ENCODE measurements at regions not wholly inside any gene's neighbourhood (a gene's known extent, or its start where the extent isn't known, plus 50 kb on each side); places are given as distances from the start of the nearest gene placed in this dataset.

DNA sequence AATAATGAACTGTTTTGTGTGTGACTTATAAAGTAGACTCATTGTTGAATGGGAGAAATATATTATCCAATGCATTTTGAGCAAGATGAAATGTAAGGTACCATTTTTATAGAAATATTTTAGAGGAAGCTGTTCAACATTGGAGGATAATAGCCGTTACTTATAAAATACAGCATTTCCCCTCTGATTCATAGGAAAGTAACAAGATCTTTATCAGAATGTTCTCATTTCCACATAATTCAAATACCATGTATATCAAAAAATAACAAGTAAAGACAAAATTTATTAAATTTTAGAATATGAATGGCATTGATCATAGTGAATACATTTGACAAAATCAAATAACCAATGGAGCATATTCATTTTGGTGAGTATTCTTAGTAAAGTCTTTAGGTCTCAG is 346.7 kb upstream of the PTGER4 start:
- H3K36me3 Mint-ChIP-seq (ENCODE audit: insufficient read depth): no peaks in the 10 kb centered on the region
- H3K9me3 Mint-ChIP-seq: peaks cover 6% of the 10 kb centered on the region
- H3K4me1 Mint-ChIP-seq (ENCODE audit: low read depth): peaks cover 30% of the 10 kb centered on the region
- ATAC-seq: no peak
- H3K4me3 Mint-ChIP-seq: no peak overlapping the region
- DNase-seq: no peak
- no peaks in the 10 kb centered on the region for H3K27me3 Mint-ChIP-seq (ENCODE audit: low read depth)

DNA sequence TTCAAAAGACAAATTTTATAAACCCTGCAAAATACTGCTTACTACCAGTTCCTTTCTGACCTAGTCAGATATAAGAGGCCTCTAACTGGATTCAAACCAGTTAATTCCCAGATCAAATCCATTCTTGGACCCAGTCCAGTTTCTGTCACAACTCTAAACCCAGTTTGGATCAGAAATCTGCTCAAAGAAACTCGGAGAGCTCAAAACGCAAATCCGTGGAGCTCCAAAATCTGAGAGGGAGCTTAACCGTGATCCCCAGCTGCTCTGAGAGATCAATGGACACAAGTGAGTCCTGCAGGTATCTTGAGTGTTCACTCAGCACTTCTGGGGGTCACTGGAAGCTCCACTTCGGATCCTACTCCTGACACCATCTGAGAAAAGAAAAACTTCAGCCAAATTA is 348.1 kb upstream of the PTGER4 start:
- ATAC-seq: no peak
- no peaks in the 10 kb centered on the region for H3K36me3 Mint-ChIP-seq (ENCODE audit: insufficient read depth)

DNA sequence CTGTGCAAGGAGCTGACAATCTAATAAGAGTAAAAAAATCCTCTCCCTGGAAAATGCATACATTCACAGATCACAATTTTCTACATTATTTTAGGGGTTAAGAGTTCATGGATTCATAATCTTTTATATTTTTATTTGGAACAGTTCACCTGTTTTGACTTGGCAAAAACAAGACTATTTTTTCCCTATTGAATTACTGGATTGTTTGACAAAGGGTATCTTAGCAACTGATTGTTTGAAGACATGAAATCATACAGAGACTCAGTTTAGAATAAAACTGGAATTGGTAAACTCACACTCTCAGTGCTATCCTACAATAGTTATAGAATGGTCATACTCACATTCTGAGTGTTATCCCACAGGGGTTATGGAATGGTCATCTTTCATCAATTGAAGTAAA is 358.2 kb upstream of the PTGER4 start:
- DNase-seq (no peak), ATAC-seq (no peak)
- no peaks in the 10 kb centered on the region for H3K9me3 Mint-ChIP-seq
- peaks cover 5% of the 10 kb centered on the region for H3K4me1 Mint-ChIP-seq (ENCODE audit: low read depth)
- H3K36me3 Mint-ChIP-seq (ENCODE audit: insufficient read depth): no peaks in the 10 kb centered on the region
- H3K27me3 Mint-ChIP-seq (ENCODE audit: low read depth): no peaks in the 10 kb centered on the region
- H3K4me3 Mint-ChIP-seq: no peak overlapping the region

More for the DNA sequence above, 348.1 kb upstream of the PTGER4 start:
- Mint-ChIP-seq H3K4me1 (ENCODE audit: low read depth) (peaks cover 19% of the 10 kb centered on the region), H3K4me3 (no peak overlapping the region), H3K9me3 (no peaks in the 10 kb centered on the region), H3K27me3 (ENCODE audit: low read depth) (no peaks in the 10 kb centered on the region)
- no peak for DNase-seq

DNA sequence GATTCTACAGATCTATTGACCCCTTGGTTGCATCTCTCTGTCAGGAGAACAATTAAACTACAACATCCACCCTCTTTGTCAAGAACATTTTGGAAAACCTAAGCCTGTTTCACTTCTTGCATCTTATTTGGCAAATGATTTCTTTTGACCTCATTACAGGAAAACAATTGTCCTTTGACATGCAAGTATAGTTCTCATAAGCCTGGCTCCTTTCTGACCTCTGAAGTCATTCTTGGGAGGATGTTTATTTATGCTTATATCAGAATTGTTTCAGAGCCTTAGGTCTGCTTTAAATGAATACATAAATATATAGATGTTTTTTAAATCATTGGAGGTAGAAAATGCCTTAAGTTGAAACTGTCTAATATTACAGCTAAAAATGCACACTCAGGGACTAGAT is 361.3 kb upstream of the PTGER4 start:
- no peaks in the 10 kb centered on the region for H3K4me1 Mint-ChIP-seq (ENCODE audit: low read depth)
- no peak for ATAC-seq
- H3K36me3 Mint-ChIP-seq (ENCODE audit: insufficient read depth): no peaks in the 10 kb centered on the region
- no peaks in the 10 kb centered on the region for H3K27me3 Mint-ChIP-seq (ENCODE audit: low read depth)
- H3K4me3 Mint-ChIP-seq: no peak overlapping the region
- DNase-seq: no peak
- H3K9me3 Mint-ChIP-seq: no peaks in the 10 kb centered on the region

DNA sequence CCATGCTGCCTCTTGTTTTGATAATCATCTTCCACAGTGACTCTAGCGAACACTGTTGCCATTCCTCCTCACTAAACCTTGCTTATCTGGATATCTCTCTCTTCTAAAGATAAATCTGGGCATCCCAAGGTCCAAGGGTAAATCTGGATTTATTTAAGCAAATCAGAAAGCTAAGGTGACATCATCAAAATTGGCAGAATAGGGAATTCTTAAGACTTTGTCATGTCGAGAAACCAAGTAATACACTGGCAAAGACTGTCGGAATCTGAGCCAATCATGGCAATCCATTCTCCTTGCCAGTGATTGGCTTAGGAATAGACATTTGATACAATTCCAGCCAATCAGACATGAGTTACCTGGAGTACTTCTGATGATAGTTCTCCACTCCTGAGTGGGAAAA is 362.7 kb upstream of the PTGER4 start:
- no peaks in the 10 kb centered on the region for H3K36me3 Mint-ChIP-seq (ENCODE audit: insufficient read depth)
- H3K4me1 Mint-ChIP-seq (ENCODE audit: low read depth): no peaks in the 10 kb centered on the region
- H3K27me3 Mint-ChIP-seq (ENCODE audit: low read depth): no peaks in the 10 kb centered on the region
- ATAC-seq (no peak), DNase-seq (no peak)
- no peaks in the 10 kb centered on the region for H3K9me3 Mint-ChIP-seq
- no peak overlapping the region for H3K4me3 Mint-ChIP-seq

DNA sequence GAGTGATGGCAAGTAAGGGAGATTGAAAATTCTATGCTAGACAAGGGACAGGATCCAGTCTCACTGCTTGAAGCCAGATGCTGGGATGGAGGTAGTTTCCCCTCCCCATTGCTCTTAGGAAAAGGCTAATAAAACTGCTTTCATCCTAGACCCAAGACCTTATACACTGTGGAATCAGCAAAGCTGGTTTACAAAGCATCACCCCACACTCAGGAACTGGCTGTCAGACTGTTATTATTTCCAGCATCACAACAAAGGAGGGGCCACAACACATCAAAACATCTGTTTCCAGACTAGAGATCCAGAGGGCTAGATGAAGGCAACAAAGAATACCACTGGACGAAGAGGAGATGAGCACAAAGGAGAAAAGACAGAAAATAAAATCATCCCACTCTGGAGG is 364.6 kb upstream of the PTGER4 start:
- Mint-ChIP-seq H3K27me3 (ENCODE audit: low read depth) (no peaks in the 10 kb centered on the region), H3K4me3 (no peak overlapping the region), H3K4me1 (ENCODE audit: low read depth) (no peaks in the 10 kb centered on the region), H3K36me3 (ENCODE audit: insufficient read depth) (no peaks in the 10 kb centered on the region), H3K9me3 (no peaks in the 10 kb centered on the region)
- no peak for ATAC-seq
- no peak for DNase-seq

DNA sequence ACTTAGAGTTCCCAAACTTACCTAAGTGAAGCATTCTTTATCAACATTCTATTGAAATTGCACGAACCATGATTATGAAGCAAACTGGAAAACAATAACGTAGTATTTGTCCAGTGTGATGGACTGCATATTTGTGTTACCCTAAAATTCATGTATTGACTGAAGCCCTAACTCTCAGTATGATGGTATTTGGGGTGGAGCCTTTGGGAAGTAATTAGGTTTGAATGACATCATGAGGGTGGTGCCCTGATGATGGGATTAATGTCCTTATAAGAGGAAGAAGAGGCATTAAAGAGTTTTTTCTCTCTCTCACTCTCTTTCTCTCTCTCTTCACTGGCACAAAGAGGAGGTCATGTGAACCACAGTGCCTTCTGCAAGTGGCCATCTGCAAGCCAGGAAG is 365.4 kb upstream of the PTGER4 start:
- Mint-ChIP-seq H3K9me3 (no peaks in the 10 kb centered on the region), H3K36me3 (ENCODE audit: insufficient read depth) (no peaks in the 10 kb centered on the region), H3K4me3 (no peak overlapping the region), H3K27me3 (ENCODE audit: low read depth) (no peaks in the 10 kb centered on the region), H3K4me1 (ENCODE audit: low read depth) (no peaks in the 10 kb centered on the region)
- ATAC-seq (no peak), DNase-seq (no peak)

DNA sequence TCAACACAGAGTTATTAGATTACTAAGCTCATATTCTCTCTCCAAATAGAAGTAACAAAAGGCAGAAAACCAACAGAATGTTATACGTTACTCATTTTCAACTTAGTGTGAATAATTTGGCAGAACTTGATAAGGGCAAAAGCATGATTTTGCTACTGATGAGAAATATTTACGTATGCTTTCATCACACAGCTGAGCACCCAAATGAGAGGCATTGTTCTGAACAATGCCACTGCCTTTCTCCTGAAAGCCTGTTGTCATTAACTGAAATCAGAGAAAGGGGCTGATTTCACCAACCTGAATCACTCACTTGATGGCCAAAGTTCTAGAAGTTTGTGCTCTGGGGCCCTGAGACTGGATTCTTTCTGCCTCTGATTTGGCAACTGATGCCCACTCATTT is 367.5 kb upstream of the PTGER4 start:
- Mint-ChIP-seq H3K27me3 (ENCODE audit: low read depth) (no peaks in the 10 kb centered on the region), H3K36me3 (ENCODE audit: insufficient read depth) (no peaks in the 10 kb centered on the region), H3K4me1 (ENCODE audit: low read depth) (no peaks in the 10 kb centered on the region), H3K4me3 (no peak overlapping the region), H3K9me3 (no peaks in the 10 kb centered on the region)
- DNase-seq: no peak
- ATAC-seq: no peak

DNA sequence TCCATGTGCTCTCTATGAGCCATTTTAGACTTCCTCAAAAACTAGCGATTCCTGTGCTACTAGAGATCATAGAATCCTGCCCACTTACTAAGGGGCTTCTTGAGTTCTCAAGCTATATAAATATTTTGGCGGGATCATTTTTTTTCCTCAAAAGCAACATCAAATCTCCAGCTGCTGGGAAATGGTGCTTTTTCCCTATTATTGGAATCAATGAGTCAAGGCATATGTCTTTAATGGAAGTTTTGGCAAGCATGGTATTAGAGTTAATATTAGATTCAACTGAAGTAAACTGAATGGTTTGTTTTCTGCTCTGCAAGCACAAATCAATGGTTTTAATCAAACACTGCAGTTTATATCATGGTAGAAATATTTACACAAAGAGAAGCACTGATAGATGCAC is 369.9 kb upstream of the PTGER4 start:
- DNase-seq (no peak), ATAC-seq (no peak)
- Mint-ChIP-seq H3K4me3 (no peak overlapping the region), H3K36me3 (ENCODE audit: insufficient read depth) (no peaks in the 10 kb centered on the region), H3K4me1 (ENCODE audit: low read depth) (no peaks in the 10 kb centered on the region), H3K9me3 (no peaks in the 10 kb centered on the region), H3K27me3 (ENCODE audit: low read depth) (no peaks in the 10 kb centered on the region)

DNA sequence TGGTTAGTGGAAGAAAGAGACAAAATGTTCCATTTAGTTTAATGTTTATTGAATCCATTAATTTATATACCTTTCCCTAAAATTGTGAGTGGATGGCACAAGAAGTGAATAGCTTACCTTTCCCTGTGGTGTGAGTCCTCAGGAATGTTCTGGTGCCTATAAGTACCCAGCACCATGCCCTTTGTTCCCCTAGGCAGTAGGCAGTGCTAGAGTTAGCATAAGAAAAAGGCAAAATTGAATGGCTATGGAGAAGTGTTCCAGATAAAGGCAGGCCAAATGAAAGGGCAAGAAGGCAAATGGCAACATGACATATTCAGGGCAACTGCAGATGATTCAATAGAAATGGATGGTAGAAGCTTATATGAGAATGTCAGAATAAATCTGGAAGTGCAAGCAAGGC is 370.8 kb upstream of the PTGER4 start:
- H3K36me3 Mint-ChIP-seq (ENCODE audit: insufficient read depth): no peaks in the 10 kb centered on the region
- DNase-seq: no peak
- H3K27me3 Mint-ChIP-seq (ENCODE audit: low read depth): no peaks in the 10 kb centered on the region
- no peaks in the 10 kb centered on the region for H3K9me3 Mint-ChIP-seq
- ATAC-seq: no peak
- no peak overlapping the region for H3K4me3 Mint-ChIP-seq
- H3K4me1 Mint-ChIP-seq (ENCODE audit: low read depth): no peaks in the 10 kb centered on the region

DNA sequence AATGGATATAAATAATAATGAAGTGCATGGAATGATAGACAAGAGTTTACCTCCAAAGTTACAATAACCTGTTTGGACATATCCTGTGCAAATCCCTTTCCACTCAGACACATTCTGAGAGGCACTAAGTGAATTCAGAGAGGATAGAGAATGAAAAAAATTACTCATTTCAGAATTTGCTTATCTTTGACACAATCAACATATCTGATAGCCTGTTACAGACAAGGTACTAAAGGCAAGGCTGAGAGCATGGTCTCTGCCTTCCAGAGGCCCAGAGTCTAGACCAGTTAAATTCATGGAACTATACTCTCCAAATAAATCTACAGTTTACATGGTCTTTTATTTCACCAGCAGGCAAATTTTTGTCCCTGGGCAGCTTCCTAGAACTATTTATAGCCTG is 371.8 kb upstream of the PTGER4 start:
- ATAC-seq (peak; percentile 62 to 87), DNase-seq (no peak)
- H3K9me3 Mint-ChIP-seq: no peaks in the 10 kb centered on the region
- no peaks in the 10 kb centered on the region for H3K36me3 Mint-ChIP-seq (ENCODE audit: insufficient read depth)
- no peaks in the 10 kb centered on the region for H3K27me3 Mint-ChIP-seq (ENCODE audit: low read depth)
- no peak overlapping the region for H3K4me3 Mint-ChIP-seq
- no peaks in the 10 kb centered on the region for H3K4me1 Mint-ChIP-seq (ENCODE audit: low read depth)

DNA sequence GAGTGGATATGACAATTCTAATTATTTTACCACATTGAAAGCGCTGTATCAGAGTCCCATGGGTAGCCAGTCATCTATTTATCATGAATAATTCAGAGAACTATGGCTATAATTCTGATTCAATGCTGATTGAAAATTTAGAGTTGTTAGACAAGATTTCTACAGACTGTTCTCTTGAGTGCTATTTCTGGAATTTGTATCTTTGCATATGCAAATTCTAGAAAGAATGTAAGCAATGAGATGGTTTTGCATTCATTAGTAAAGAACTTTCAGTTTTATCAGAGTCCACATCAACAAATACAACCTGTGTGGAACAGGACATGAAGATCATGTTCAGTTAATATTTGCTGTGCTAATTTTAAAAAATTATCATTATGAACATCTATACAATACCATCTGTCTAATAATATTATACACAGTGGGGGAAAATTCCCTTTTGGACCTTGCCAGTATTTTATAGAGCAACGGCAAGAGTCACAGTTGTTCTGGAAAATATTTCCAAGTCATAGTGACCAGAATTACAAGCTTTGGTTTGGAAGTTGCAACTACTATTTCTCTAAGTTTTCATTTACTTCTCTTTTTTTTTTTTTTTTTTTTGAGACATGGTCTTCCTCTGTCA is 372.7 kb upstream of the PTGER4 start:
- H3K4me1 Mint-ChIP-seq (ENCODE audit: low read depth): no peaks in the 10 kb centered on the region
- ATAC-seq (no peak), DNase-seq (no peak)
- H3K4me3 Mint-ChIP-seq: no peak overlapping the region
- no peaks in the 10 kb centered on the region for H3K27me3 Mint-ChIP-seq (ENCODE audit: low read depth)
- H3K36me3 Mint-ChIP-seq (ENCODE audit: insufficient read depth): no peaks in the 10 kb centered on the region
- no peaks in the 10 kb centered on the region for H3K9me3 Mint-ChIP-seq

DNA sequence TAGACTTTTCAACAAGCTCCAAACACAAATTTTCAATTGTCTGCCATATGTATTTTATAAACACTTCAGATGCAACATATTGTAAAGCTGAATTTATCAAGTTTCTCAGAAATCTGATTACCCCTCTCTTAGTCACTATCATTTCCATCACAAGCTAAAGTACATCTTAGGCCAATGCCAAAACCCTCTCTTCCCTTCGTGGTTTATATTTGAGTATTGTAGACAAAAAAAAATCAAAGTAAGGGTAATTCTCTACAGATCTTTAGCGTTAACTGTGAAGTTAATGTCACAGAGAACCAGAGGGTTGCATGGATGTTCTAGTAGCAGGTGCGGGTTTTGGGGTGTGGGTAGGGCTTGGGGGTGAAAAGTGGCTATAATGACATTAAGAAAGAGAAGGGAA is 387.7 kb upstream of the PTGER4 start:
- H3K4me3 Mint-ChIP-seq: no peak overlapping the region
- H3K9me3 Mint-ChIP-seq: peaks cover 3% of the 10 kb centered on the region
- no peaks in the 10 kb centered on the region for H3K27me3 Mint-ChIP-seq (ENCODE audit: low read depth)
- H3K36me3 Mint-ChIP-seq (ENCODE audit: insufficient read depth): no peaks in the 10 kb centered on the region
- ATAC-seq (no peak), DNase-seq (no peak)
- H3K4me1 Mint-ChIP-seq (ENCODE audit: low read depth): peaks cover 2% of the 10 kb centered on the region

DNA sequence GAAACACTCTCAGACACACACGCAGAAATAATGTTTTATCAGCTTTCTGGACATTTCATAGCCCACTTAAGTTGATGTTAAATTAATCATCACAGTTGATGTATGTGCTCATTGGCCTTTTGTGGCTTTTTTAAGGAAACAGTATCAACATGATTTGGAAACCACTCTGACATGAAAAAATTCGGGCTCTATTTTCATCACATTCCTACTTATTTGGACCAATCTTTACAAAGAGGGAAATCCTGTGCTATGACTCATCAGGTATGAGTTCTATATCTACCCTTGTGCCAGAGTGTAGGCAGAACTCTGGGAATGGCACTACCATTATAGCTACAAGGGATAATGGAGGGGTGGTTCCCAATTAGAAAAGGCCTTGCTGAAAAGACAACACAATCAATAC is 388.4 kb upstream of the PTGER4 start:
- Mint-ChIP-seq H3K4me3 (no peak overlapping the region), H3K9me3 (peaks cover 3% of the 10 kb centered on the region), H3K4me1 (ENCODE audit: low read depth) (peaks cover 2% of the 10 kb centered on the region), H3K27me3 (ENCODE audit: low read depth) (no peaks in the 10 kb centered on the region), H3K36me3 (ENCODE audit: insufficient read depth) (no peaks in the 10 kb centered on the region)
- ATAC-seq: no peak
- DNase-seq: no peak

DNA sequence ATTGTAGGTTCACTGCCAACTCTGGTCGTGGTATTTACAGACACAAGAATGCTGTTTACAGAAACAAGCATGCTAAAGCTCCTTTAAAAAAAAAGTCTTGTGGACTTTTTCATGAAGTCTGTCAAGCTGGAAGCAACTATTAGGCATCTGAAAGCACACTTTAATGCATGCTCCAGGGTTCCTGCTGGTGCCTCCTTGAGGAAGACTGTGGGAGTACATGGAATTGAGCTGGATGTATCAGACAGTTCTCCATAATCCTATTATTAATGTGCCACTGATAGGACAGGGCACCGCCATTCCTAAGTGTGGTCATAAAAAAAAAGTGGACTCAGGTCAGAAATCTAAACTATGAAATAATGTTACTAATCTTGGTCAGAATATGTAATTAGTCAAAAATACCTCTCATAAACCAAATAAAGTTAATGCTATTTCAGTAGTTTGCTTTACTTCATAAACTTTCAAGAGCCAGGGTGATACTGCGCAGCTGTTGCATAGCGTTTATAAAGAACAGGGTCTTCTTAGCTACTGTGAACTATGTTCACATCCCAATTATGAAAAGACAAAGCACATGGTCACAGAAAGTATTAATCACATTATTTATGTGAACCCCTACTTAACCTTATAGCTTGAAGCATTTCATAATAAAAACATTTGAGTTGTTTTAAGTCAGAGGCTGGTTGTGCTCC is 390.8 kb upstream of the PTGER4 start:
- ATAC-seq (no peak), DNase-seq (no peak)
- Mint-ChIP-seq H3K4me3 (no peak overlapping the region), H3K9me3 (peaks cover 3% of the 10 kb centered on the region), H3K27me3 (ENCODE audit: low read depth) (no peaks in the 10 kb centered on the region), H3K4me1 (ENCODE audit: low read depth) (peaks cover 3% of the 10 kb centered on the region), H3K36me3 (ENCODE audit: insufficient read depth) (no peaks in the 10 kb centered on the region)
